Stimulated activated CD4-positive, alpha-beta T cell treated with anti-CD3 and anti-CD28 coated beads, Interleukin-1b, Interleukin-23, amount 100 ng/mL, for 48 hours (primary cell): ENCODE measurements at regions not wholly inside any gene's neighbourhood (a gene's known extent, or its start where the extent isn't known, plus 50 kb on each side); places are given as distances from the start of the nearest gene placed in this dataset.
"Not testable (repeated sequence)": the region's sequence is repeated elsewhere in the genome, so short reads cannot be mapped to it uniquely, and the experiment has no call there.

Experiments
- DNase-seq: peaks from one replicate; pipeline ENCODE4 v3.0.0-alpha.2; 2020

GRCh38 chr14:83269583-83269982 is 1735.9 kb upstream of the SEL1L start:
- no peak for DNase-seq

- no peak for DNase-seq
These were observed 1738.0 kb upstream of the SEL1L start for GRCh38 chr14:83271663-83272062.

- no peak for DNase-seq
These were observed 1747.1 kb upstream of the SEL1L start for GRCh38 chr14:83280719-83281118.

- no peak for DNase-seq
These were observed 1749.1 kb upstream of the SEL1L start for GRCh38 chr14:83282706-83283105.

GRCh38 chr14:83287300-83287699 is 1753.6 kb upstream of the SEL1L start:
- no peak for DNase-seq

- DNase-seq, result no peak
These were observed 1755.7 kb upstream of the SEL1L start for GRCh38 chr14:83289390-83289789.

GRCh38 chr14:83289896-83290295 is 1756.2 kb upstream of the SEL1L start:
- no peak for DNase-seq

GRCh38 chr14:83290447-83290846 is 1756.8 kb upstream of the SEL1L start:
- DNase-seq, result no peak

- no peak for DNase-seq
These were observed 1758.1 kb upstream of the SEL1L start for GRCh38 chr14:83291714-83292113.

- DNase-seq, result no peak
These were observed 1761.3 kb upstream of the SEL1L start for GRCh38 chr14:83294941-83295340.

GRCh38 chr14:83297361-83297760 is 1763.7 kb upstream of the SEL1L start:
- no peak for DNase-seq

GRCh38 chr14:83298016-83298415 is 1764.4 kb upstream of the SEL1L start:
- not testable (repeated sequence) for DNase-seq

GRCh38 chr14:83300476-83301064 is 1766.9 kb upstream of the SEL1L start:
- DNase-seq, result no peak

GRCh38 chr14:83301791-83302190 is 1768.1 kb upstream of the SEL1L start:
- no peak for DNase-seq

GRCh38 chr14:83309211-83309610 is 1775.6 kb upstream of the SEL1L start:
- DNase-seq, result no peak

GRCh38 chr14:83309833-83310232 is 1776.2 kb upstream of the SEL1L start:
- no peak for DNase-seq

GRCh38 chr14:83312511-83312910 is 1778.9 kb upstream of the SEL1L start:
- no peak for DNase-seq

GRCh38 chr14:83314764-83315163 is 1781.1 kb upstream of the SEL1L start:
- DNase-seq, result no peak

- DNase-seq, result no peak
These were observed 1782.7 kb upstream of the SEL1L start for GRCh38 chr14:83316356-83316755.

- DNase-seq, result no peak
These were observed 1787.2 kb upstream of the SEL1L start for GRCh38 chr14:83320837-83321236.

- DNase-seq, result no peak
These were observed 1797.9 kb upstream of the SEL1L start for GRCh38 chr14:83331513-83331912.

- DNase-seq, result no peak
These were observed 1808.9 kb upstream of the SEL1L start for GRCh38 chr14:83342590-83342989.

GRCh38 chr14:83347874-83348273 is 1814.2 kb upstream of the SEL1L start:
- no peak for DNase-seq

GRCh38 chr14:83355609-83356008 is 1822.0 kb upstream of the SEL1L start:
- DNase-seq, result no peak

GRCh38 chr14:83356080-83356479 is 1822.4 kb upstream of the SEL1L start:
- DNase-seq, result no peak

- no peak for DNase-seq
These were observed 1838.6 kb upstream of the SEL1L start for GRCh38 chr14:83372271-83372670.
